ENCODE measurements at regions not wholly inside any gene's neighbourhood (a gene's known extent, or its start where the extent isn't known, plus 50 kb on each side); places are given as distances from the start of the nearest gene placed in this dataset.

GRCh38 chr18:44025421-44025820, 655.3 kb upstream of the SETBP1 start:
- Histone ChIP-seq H3K4me1 (ENCODE audit: control insufficient read depth in 2 of 2, insufficient read depth in 2 of 2, low read length in 2 of 2) (no peaks in the 10 kb centered on the region), H3K27me3 (ENCODE audit: control insufficient read depth in 2 of 2, insufficient read depth in 1 of 2, low read length in 1 of 2) (no peaks in the 10 kb centered on the region), H3K27ac (ENCODE audit: low read depth in 1 of 2, low read length in 1 of 2) (no peak overlapping the region), H3K9me3 (ENCODE audit: control insufficient read depth in 2 of 2, insufficient read depth in 1 of 2, low read length in 1 of 2) (no peaks in the 10 kb centered on the region), H3K4me3 (ENCODE audit: low read length in 2 of 2) (no peak overlapping the region), H3K36me3 (ENCODE audit: control insufficient read depth in 2 of 2, insufficient read depth in 2 of 2, low read length in 1 of 2) (no peaks in the 10 kb centered on the region)
- DNase-seq (ENCODE audit: low read depth in 6 of 9, low spot score in 9 of 9) = no peak
- WGBS = 83% methylated on average over 1 of the region's 1 CpG

DNA sequence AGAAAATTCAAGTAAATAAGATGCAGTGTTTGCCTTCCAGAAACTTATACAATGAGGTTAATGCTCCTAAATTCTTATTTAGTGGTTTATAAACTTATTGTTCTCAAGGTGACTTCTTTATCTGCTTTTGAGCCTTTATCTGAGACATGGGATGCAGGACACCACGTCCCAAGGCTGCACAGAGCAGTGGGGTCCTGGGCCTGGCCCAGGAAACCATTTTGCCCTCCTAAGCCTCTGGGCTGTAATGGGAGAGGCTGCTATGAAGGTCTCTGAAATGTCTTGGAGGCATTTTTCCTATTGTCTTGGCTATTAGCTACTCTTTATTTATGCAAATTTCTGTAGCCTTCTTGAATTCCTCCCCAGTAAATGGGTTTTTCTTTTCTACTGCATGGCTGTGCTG, 652.6 kb upstream of the SETBP1 start:
- DNase-seq (ENCODE audit: low read depth in 6 of 9, low spot score in 9 of 9) = no peak
- Histone ChIP-seq H3K27me3 (ENCODE audit: control insufficient read depth in 2 of 2, insufficient read depth in 1 of 2, low read length in 1 of 2) (no peaks in the 10 kb centered on the region), H3K4me3 (ENCODE audit: low read length in 2 of 2) (no peak overlapping the region), H3K36me3 (ENCODE audit: control insufficient read depth in 2 of 2, insufficient read depth in 2 of 2, low read length in 1 of 2) (no peaks in the 10 kb centered on the region), H3K4me1 (ENCODE audit: control insufficient read depth in 2 of 2, insufficient read depth in 2 of 2, low read length in 2 of 2) (no peaks in the 10 kb centered on the region), H3K9me3 (ENCODE audit: control insufficient read depth in 2 of 2, insufficient read depth in 1 of 2, low read length in 1 of 2) (no peaks in the 10 kb centered on the region), H3K27ac (ENCODE audit: low read depth in 1 of 2, low read length in 1 of 2) (no peak overlapping the region)
- WGBS = 72% methylated on average over 1 of the region's 1 CpG

GRCh38 chr18:44031063-44031462, 649.6 kb upstream of the SETBP1 start:
- H3K4me1 ChIP-seq (ENCODE audit: control insufficient read depth in 2 of 2, insufficient read depth in 2 of 2, low read length in 2 of 2) = no peaks in the 10 kb centered on the region
- H3K36me3 ChIP-seq (ENCODE audit: control insufficient read depth in 2 of 2, insufficient read depth in 2 of 2, low read length in 1 of 2) = no peaks in the 10 kb centered on the region
- H3K27me3 ChIP-seq (ENCODE audit: control insufficient read depth in 2 of 2, insufficient read depth in 1 of 2, low read length in 1 of 2) = no peaks in the 10 kb centered on the region
- H3K9me3 ChIP-seq (ENCODE audit: control insufficient read depth in 2 of 2, insufficient read depth in 1 of 2, low read length in 1 of 2) = no peaks in the 10 kb centered on the region
- no peak for DNase-seq (ENCODE audit: low read depth in 6 of 9, low spot score in 9 of 9)
- H3K4me3 ChIP-seq (ENCODE audit: low read length in 2 of 2) = no peak overlapping the region
- no peak overlapping the region for H3K27ac ChIP-seq (ENCODE audit: low read depth in 1 of 2, low read length in 1 of 2)
- WGBS = 95% methylated on average over 2 of the region's 2 CpGs

- H3K9me3 ChIP-seq (ENCODE audit: control insufficient read depth in 2 of 2, insufficient read depth in 1 of 2, low read length in 1 of 2) = no peaks in the 10 kb centered on the region
- no peaks in the 10 kb centered on the region for H3K4me1 ChIP-seq (ENCODE audit: control insufficient read depth in 2 of 2, insufficient read depth in 2 of 2, low read length in 2 of 2)
- no peak overlapping the region for H3K4me3 ChIP-seq (ENCODE audit: low read length in 2 of 2)
- WGBS = 84% methylated on average over 6 of the region's 6 CpGs
- no peaks in the 10 kb centered on the region for H3K36me3 ChIP-seq (ENCODE audit: control insufficient read depth in 2 of 2, insufficient read depth in 2 of 2, low read length in 1 of 2)
- no peak for DNase-seq (ENCODE audit: low read depth in 6 of 9, low spot score in 9 of 9)
- H3K27ac ChIP-seq (ENCODE audit: low read depth in 1 of 2, low read length in 1 of 2) = no peak overlapping the region
- H3K27me3 ChIP-seq (ENCODE audit: control insufficient read depth in 2 of 2, insufficient read depth in 1 of 2, low read length in 1 of 2) = no peaks in the 10 kb centered on the region
These were observed 647.5 kb upstream of the SETBP1 start for GRCh38 chr18:44033144-44033701.

- no peak for DNase-seq (ENCODE audit: low read depth in 6 of 9, low spot score in 9 of 9)
- Histone ChIP-seq H3K36me3 (ENCODE audit: control insufficient read depth in 2 of 2, insufficient read depth in 2 of 2, low read length in 1 of 2) (no peaks in the 10 kb centered on the region), H3K4me1 (ENCODE audit: control insufficient read depth in 2 of 2, insufficient read depth in 2 of 2, low read length in 2 of 2) (no peaks in the 10 kb centered on the region), H3K27me3 (ENCODE audit: control insufficient read depth in 2 of 2, insufficient read depth in 1 of 2, low read length in 1 of 2) (no peaks in the 10 kb centered on the region), H3K9me3 (ENCODE audit: control insufficient read depth in 2 of 2, insufficient read depth in 1 of 2, low read length in 1 of 2) (no peaks in the 10 kb centered on the region), H3K4me3 (ENCODE audit: low read length in 2 of 2) (no peak overlapping the region), H3K27ac (ENCODE audit: low read depth in 1 of 2, low read length in 1 of 2) (no peak overlapping the region)
- 86% methylated on average over 2 of the region's 2 CpGs for WGBS
These were observed 645.1 kb upstream of the SETBP1 start for GRCh38 chr18:44035554-44035953.

GRCh38 chr18:44036501-44036900, 644.2 kb upstream of the SETBP1 start:
- DNase-seq (ENCODE audit: low read depth in 6 of 9, low spot score in 9 of 9) = no peak
- no peaks in the 10 kb centered on the region for H3K9me3 ChIP-seq (ENCODE audit: control insufficient read depth in 2 of 2, insufficient read depth in 1 of 2, low read length in 1 of 2)
- no peaks in the 10 kb centered on the region for H3K36me3 ChIP-seq (ENCODE audit: control insufficient read depth in 2 of 2, insufficient read depth in 2 of 2, low read length in 1 of 2)
- no peak overlapping the region for H3K4me3 ChIP-seq (ENCODE audit: low read length in 2 of 2)
- no peaks in the 10 kb centered on the region for H3K4me1 ChIP-seq (ENCODE audit: control insufficient read depth in 2 of 2, insufficient read depth in 2 of 2, low read length in 2 of 2)
- no peak overlapping the region for H3K27ac ChIP-seq (ENCODE audit: low read depth in 1 of 2, low read length in 1 of 2)
- WGBS = 69% methylated on average over 3 of the region's 3 CpGs
- H3K27me3 ChIP-seq (ENCODE audit: control insufficient read depth in 2 of 2, insufficient read depth in 1 of 2, low read length in 1 of 2) = no peaks in the 10 kb centered on the region

DNA sequence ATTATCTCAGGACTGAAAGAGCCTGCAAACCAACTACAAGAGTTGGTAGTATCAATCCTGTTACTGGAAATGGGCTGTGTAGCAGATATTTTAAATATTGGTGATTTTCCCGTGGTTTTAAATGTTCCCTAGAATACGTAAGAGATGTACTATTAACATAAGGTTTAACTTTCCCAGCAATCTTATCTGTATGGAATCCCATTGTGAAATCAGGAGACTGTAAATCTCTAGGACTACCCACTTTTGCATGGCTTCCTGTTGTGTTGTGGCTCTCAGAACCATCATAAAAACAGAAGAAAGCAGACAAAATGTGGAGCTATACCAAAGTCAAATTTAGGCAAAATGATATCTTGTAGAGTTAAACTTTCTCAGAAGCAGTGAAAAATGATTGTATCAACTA, 641.5 kb upstream of the SETBP1 start:
- Histone ChIP-seq H3K27me3 (ENCODE audit: control insufficient read depth in 2 of 2, insufficient read depth in 1 of 2, low read length in 1 of 2) (no peaks in the 10 kb centered on the region), H3K4me1 (ENCODE audit: control insufficient read depth in 2 of 2, insufficient read depth in 2 of 2, low read length in 2 of 2) (no peaks in the 10 kb centered on the region), H3K27ac (ENCODE audit: low read depth in 1 of 2, low read length in 1 of 2) (no peak overlapping the region), H3K4me3 (ENCODE audit: low read length in 2 of 2) (no peak overlapping the region), H3K9me3 (ENCODE audit: control insufficient read depth in 2 of 2, insufficient read depth in 1 of 2, low read length in 1 of 2) (no peaks in the 10 kb centered on the region), H3K36me3 (ENCODE audit: control insufficient read depth in 2 of 2, insufficient read depth in 2 of 2, low read length in 1 of 2) (no peaks in the 10 kb centered on the region)
- WGBS = 92% methylated on average over 2 of the region's 2 CpGs
- DNase-seq (ENCODE audit: low read depth in 6 of 9, low spot score in 9 of 9) = no peak

- Histone ChIP-seq H3K27ac (ENCODE audit: low read depth in 1 of 2, low read length in 1 of 2) (no peak overlapping the region), H3K36me3 (ENCODE audit: control insufficient read depth in 2 of 2, insufficient read depth in 2 of 2, low read length in 1 of 2) (no peaks in the 10 kb centered on the region), H3K27me3 (ENCODE audit: control insufficient read depth in 2 of 2, insufficient read depth in 1 of 2, low read length in 1 of 2) (no peaks in the 10 kb centered on the region), H3K4me3 (ENCODE audit: low read length in 2 of 2) (no peak overlapping the region), H3K4me1 (ENCODE audit: control insufficient read depth in 2 of 2, insufficient read depth in 2 of 2, low read length in 2 of 2) (no peaks in the 10 kb centered on the region), H3K9me3 (ENCODE audit: control insufficient read depth in 2 of 2, insufficient read depth in 1 of 2, low read length in 1 of 2) (no peaks in the 10 kb centered on the region)
- WGBS = 86% methylated on average over 1 of the region's 1 CpG
- no peak for DNase-seq (ENCODE audit: low read depth in 6 of 9, low spot score in 9 of 9)
These were observed 640.9 kb upstream of the SETBP1 start for GRCh38 chr18:44039826-44040225.

DNA sequence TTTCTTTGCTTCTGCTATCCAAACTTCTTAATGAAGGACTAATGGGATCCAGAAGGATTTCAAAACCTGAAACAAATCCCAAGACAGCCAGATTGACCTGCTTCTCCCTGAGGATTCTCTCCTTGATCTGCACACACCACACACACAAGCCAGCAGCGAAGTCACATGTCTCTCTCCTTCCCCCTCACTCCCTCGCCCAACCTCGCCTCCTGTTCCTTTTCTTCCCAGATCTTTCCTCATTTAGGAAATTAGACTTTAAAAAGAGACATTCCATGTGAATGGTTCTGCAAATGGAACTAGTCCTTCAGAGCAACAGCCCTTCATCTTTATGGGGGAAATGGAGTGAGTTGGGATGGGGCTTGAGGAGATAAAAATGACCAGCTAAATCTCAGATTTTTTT, 639.1 kb upstream of the SETBP1 start:
- Histone ChIP-seq H3K27ac (ENCODE audit: low read depth in 1 of 2, low read length in 1 of 2) (no peak overlapping the region), H3K27me3 (ENCODE audit: control insufficient read depth in 2 of 2, insufficient read depth in 1 of 2, low read length in 1 of 2) (no peaks in the 10 kb centered on the region), H3K36me3 (ENCODE audit: control insufficient read depth in 2 of 2, insufficient read depth in 2 of 2, low read length in 1 of 2) (no peaks in the 10 kb centered on the region), H3K9me3 (ENCODE audit: control insufficient read depth in 2 of 2, insufficient read depth in 1 of 2, low read length in 1 of 2) (no peaks in the 10 kb centered on the region), H3K4me1 (ENCODE audit: control insufficient read depth in 2 of 2, insufficient read depth in 2 of 2, low read length in 2 of 2) (no peaks in the 10 kb centered on the region), H3K4me3 (ENCODE audit: low read length in 2 of 2) (no peak overlapping the region)
- DNase-seq (ENCODE audit: low read depth in 6 of 9, low spot score in 9 of 9) = no peak
- WGBS = 90% methylated on average over 3 of the region's 3 CpGs

DNA sequence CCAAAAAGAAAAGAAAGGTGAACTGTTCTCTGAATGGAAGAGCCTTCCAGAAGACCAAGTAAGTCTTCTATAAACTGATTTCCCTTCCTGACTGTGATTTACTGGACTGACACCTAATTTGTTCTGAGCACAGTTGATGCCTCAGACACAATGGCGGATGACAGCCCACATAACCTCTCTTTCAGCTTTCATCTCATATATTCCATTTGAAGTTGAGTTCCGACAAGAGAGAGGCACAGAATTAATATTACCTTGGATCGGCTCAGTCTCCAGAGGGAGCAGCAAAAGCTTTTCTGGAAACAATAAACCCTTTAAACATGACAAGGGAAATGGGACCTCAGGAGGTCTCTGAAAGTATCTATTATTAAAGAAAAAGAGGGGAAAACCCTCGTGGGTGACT, 638.7 kb upstream of the SETBP1 start:
- no peaks in the 10 kb centered on the region for H3K27me3 ChIP-seq (ENCODE audit: control insufficient read depth in 2 of 2, insufficient read depth in 1 of 2, low read length in 1 of 2)
- no peaks in the 10 kb centered on the region for H3K9me3 ChIP-seq (ENCODE audit: control insufficient read depth in 2 of 2, insufficient read depth in 1 of 2, low read length in 1 of 2)
- no peak overlapping the region for H3K27ac ChIP-seq (ENCODE audit: low read depth in 1 of 2, low read length in 1 of 2)
- H3K36me3 ChIP-seq (ENCODE audit: control insufficient read depth in 2 of 2, insufficient read depth in 2 of 2, low read length in 1 of 2) = no peaks in the 10 kb centered on the region
- DNase-seq (ENCODE audit: low read depth in 6 of 9, low spot score in 9 of 9) = no peak
- WGBS = 80% methylated on average over 4 of the region's 4 CpGs
- no peaks in the 10 kb centered on the region for H3K4me1 ChIP-seq (ENCODE audit: control insufficient read depth in 2 of 2, insufficient read depth in 2 of 2, low read length in 2 of 2)
- no peak overlapping the region for H3K4me3 ChIP-seq (ENCODE audit: low read length in 2 of 2)
